Calu3 (cell line): ENCODE measurements at regions not wholly inside any gene's neighbourhood (a gene's known extent, or its start where the extent isn't known, plus 50 kb on each side); places are given as distances from the start of the nearest gene placed in this dataset.

Experiments
- BruUV-seq: library from RNA; stranded (reverse); fragments of 400-500 nt; replicated peaks from 2 replicates; lab custom pipeline; 2021; lab: Mats Ljungman, UMichigan
- CTCF ChIA-PET: fragments of 300-600 bp; sonication (Branson Sonifier 250); formaldehyde crosslinking; loops from one replicate; lab custom pipeline; 2022; ENCODE audit warnings: antibody characterized with exemption; lab: Charles Lee
- DNase-seq: peaks from one replicate; pipeline ENCODE4 v3.0.0; 2022
- H3K27ac Mint-ChIP-seq: one replicate; pipeline ENCODE4 v1.8.0; 2022; ENCODE audit warnings: mixed read lengths; ENCODE audit not compliant: unreplicated experiment
- H3K27me3 Mint-ChIP-seq: one replicate; pipeline ENCODE4 v1.8.0; 2022; ENCODE audit warnings: mixed read lengths; ENCODE audit not compliant: unreplicated experiment
- H3K36me3 Mint-ChIP-seq: one replicate; pipeline ENCODE4 v1.8.0; 2022; ENCODE audit warnings: mild to moderate bottlenecking, moderate library complexity, mixed read lengths; ENCODE audit not compliant: insufficient read depth, unreplicated experiment
- H3K4me1 Mint-ChIP-seq: one replicate; pipeline ENCODE4 v1.8.0; 2022; ENCODE audit warnings: mild to moderate bottlenecking, low read depth, mixed read lengths; ENCODE audit not compliant: unreplicated experiment
- H3K4me3 Mint-ChIP-seq: one replicate; pipeline ENCODE4 v1.8.0; 2022; ENCODE audit warnings: mild to moderate bottlenecking, low read depth, moderate library complexity, mixed read lengths; ENCODE audit not compliant: unreplicated experiment
- H3K9me3 Mint-ChIP-seq: one replicate; pipeline ENCODE4 v1.8.0; 2022; ENCODE audit warnings: low read depth, mixed read lengths; ENCODE audit not compliant: unreplicated experiment
- CTCF ChIP-seq: fragments of 200-600 bp; IDR thresholded peaks from one replicate; pipeline ENCODE4 v1.8.0; 2022; ENCODE audit warnings: antibody characterized with exemption; ENCODE audit not compliant: unreplicated experiment
- intact Hi-C: fragments of 100-400 bp; cut with micrococcal nuclease; formaldehyde crosslinking; loops from one replicate; pipeline ENCODE4 v1.10.0; 2022; ENCODE audit not compliant: unreplicated experiment

GRCh38 chrX:111041018-111041462, 55.0 kb upstream of the PAK3 start:
- H3K4me3 Mint-ChIP-seq, result no peak overlapping the region
- no peaks in the 10 kb centered on the region for H3K27me3 Mint-ChIP-seq
- peaks cover 3% of the 10 kb centered on the region for H3K9me3 Mint-ChIP-seq
- TF ChIP-seq CTCF, result no peak
- CTCF ChIA-PET, result interaction anchor here (1.0 to 1.3 kb wide), 2 partner anchors 59 to 187 kb away, joined by 3 read pairs; no protein-coding TSS in a partner anchor
- peaks cover 17% of the 10 kb centered on the region for H3K4me1 Mint-ChIP-seq
- no peaks in the 10 kb centered on the region for H3K36me3 Mint-ChIP-seq
- peak overlapping the region; percentile 47 for H3K27ac Mint-ChIP-seq
- DNase-seq, result peak; percentile 9
- BruUV-seq, result no TSS peak
- intact Hi-C loops, result no loop called here

GRCh38 chrX:111040377-111041017, 55.5 kb upstream of the PAK3 start:
- no peak overlapping the region for H3K27ac Mint-ChIP-seq
- CTCF ChIA-PET, result interaction anchor here (1.0 to 1.3 kb wide), 2 partner anchors 60 to 187 kb away, joined by 3 read pairs; no protein-coding TSS in a partner anchor
- TF ChIP-seq CTCF, result no peak

DNA sequence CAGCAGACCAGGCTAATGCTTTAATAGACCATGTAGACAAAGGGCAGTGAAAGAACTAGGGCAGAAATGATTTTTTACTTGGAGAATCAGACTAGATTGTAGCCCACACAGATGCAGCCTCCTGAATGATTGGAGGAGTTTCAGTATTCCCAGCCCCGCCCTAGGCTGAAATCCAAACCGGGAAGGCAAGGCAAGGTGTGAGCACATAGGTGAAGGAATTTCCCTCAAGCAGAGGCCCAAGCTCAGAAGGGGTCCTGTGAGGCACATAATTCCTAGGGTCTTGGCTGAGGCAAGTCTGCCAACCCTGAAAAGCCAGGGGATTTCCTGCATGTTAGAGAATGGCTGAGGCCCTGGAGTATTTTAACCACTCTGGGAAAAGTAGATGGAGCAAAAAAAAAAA, 56.4 kb upstream of the PAK3 start:
- no peak overlapping the region for H3K27ac Mint-ChIP-seq
- BruUV-seq, result no TSS peak
- H3K4me3 Mint-ChIP-seq, result no peak overlapping the region

More at GRCh38 chrX:111040377-111041017, 55.5 kb upstream of the PAK3 start:
- no peak for DNase-seq
- Mint-ChIP-seq H3K4me1 (peaks cover 17% of the 10 kb centered on the region), H3K9me3 (peaks cover 3% of the 10 kb centered on the region), H3K4me3 (no peak overlapping the region), H3K27me3 (no peaks in the 10 kb centered on the region), H3K36me3 (no peaks in the 10 kb centered on the region)
- BruUV-seq, result no TSS peak
- intact Hi-C loops, result no loop called here

GRCh38 chrX:111035991-111036390, 60.0 kb upstream of the PAK3 start:
- no peaks in the 10 kb centered on the region for H3K27me3 Mint-ChIP-seq
- H3K36me3 Mint-ChIP-seq, result no peaks in the 10 kb centered on the region
- no TSS peak for BruUV-seq
- H3K4me3 Mint-ChIP-seq, result no peak overlapping the region
- CTCF ChIA-PET, result no interaction called here
- intact Hi-C loops, result no loop called here
- TF ChIP-seq CTCF, result no peak
- H3K27ac Mint-ChIP-seq, result no peak overlapping the region
- DNase-seq, result no peak
- peaks cover 8% of the 10 kb centered on the region for H3K4me1 Mint-ChIP-seq
- no peaks in the 10 kb centered on the region for H3K9me3 Mint-ChIP-seq

More for the DNA sequence above, 56.4 kb upstream of the PAK3 start:
- no peak for TF ChIP-seq CTCF
- H3K9me3 Mint-ChIP-seq, result peaks cover 3% of the 10 kb centered on the region
- DNase-seq, result no peak
- H3K4me1 Mint-ChIP-seq, result peaks cover 17% of the 10 kb centered on the region
- CTCF ChIA-PET, result no interaction called here
- no peaks in the 10 kb centered on the region for H3K27me3 Mint-ChIP-seq
- intact Hi-C loops, result no loop called here
- H3K36me3 Mint-ChIP-seq, result no peaks in the 10 kb centered on the region
